ENCODE measurements at regions not wholly inside any gene's neighbourhood (a gene's known extent, or its start where the extent isn't known, plus 50 kb on each side); places are given as distances from the start of the nearest gene placed in this dataset.

- DNase-seq (ENCODE audit: low read depth in 2 of 3, low spot score in 1 of 3): no peak
Observed at GRCh38 chr12:20174528-20175175, 193.7 kb upstream of the PDE3A start.

- DNase-seq (ENCODE audit: low read depth in 2 of 3, low spot score in 1 of 3): no peak
Observed at GRCh38 chr12:20175704-20176388, 192.5 kb upstream of the PDE3A start.

GRCh38 chr12:20181416-20182180, 186.7 kb upstream of the PDE3A start:
- DNase-seq (ENCODE audit: low read depth in 2 of 3, low spot score in 1 of 3): no peak

- DNase-seq (ENCODE audit: low read depth in 2 of 3, low spot score in 1 of 3): no peak
Observed at GRCh38 chr12:20183563-20183962, 184.8 kb upstream of the PDE3A start.

- no peak for DNase-seq (ENCODE audit: low read depth in 2 of 3, low spot score in 1 of 3)
Observed at GRCh38 chr12:20184514-20184913, 183.8 kb upstream of the PDE3A start.

GRCh38 chr12:20187456-20187855, 180.9 kb upstream of the PDE3A start:
- no peak for DNase-seq (ENCODE audit: low read depth in 2 of 3, low spot score in 1 of 3)

- DNase-seq (ENCODE audit: low read depth in 2 of 3, low spot score in 1 of 3): no peak
Observed at GRCh38 chr12:20188930-20189653, 179.2 kb upstream of the PDE3A start.

- DNase-seq (ENCODE audit: low read depth in 2 of 3, low spot score in 1 of 3): no peak
Observed at GRCh38 chr12:20189767-20190166, 178.6 kb upstream of the PDE3A start.

GRCh38 chr12:20194171-20194570, 174.2 kb upstream of the PDE3A start:
- DNase-seq (ENCODE audit: low read depth in 2 of 3, low spot score in 1 of 3): no peak

- DNase-seq (ENCODE audit: low read depth in 2 of 3, low spot score in 1 of 3): no peak
Observed at GRCh38 chr12:20196767-20197166, 171.6 kb upstream of the PDE3A start.

GRCh38 chr12:20197411-20197810, 170.9 kb upstream of the PDE3A start:
- DNase-seq (ENCODE audit: low read depth in 2 of 3, low spot score in 1 of 3): no peak

GRCh38 chr12:20199780-20200179, 168.6 kb upstream of the PDE3A start:
- no peak for DNase-seq (ENCODE audit: low read depth in 2 of 3, low spot score in 1 of 3)

- no peak for DNase-seq (ENCODE audit: low read depth in 2 of 3, low spot score in 1 of 3)
Observed at GRCh38 chr12:20201733-20202132, 166.6 kb upstream of the PDE3A start.

- no peak for DNase-seq (ENCODE audit: low read depth in 2 of 3, low spot score in 1 of 3)
Observed at GRCh38 chr12:20205854-20206253, 162.5 kb upstream of the PDE3A start.

GRCh38 chr12:20206410-20206809, 161.9 kb upstream of the PDE3A start:
- no peak for DNase-seq (ENCODE audit: low read depth in 2 of 3, low spot score in 1 of 3)

GRCh38 chr12:20210621-20211215, 157.6 kb upstream of the PDE3A start:
- DNase-seq (ENCODE audit: low read depth in 2 of 3, low spot score in 1 of 3): no peak

GRCh38 chr12:20211541-20211940, 156.8 kb upstream of the PDE3A start:
- no peak for DNase-seq (ENCODE audit: low read depth in 2 of 3, low spot score in 1 of 3)

GRCh38 chr12:20211981-20212421, 156.3 kb upstream of the PDE3A start:
- DNase-seq (ENCODE audit: low read depth in 2 of 3, low spot score in 1 of 3): no peak

- DNase-seq (ENCODE audit: low read depth in 2 of 3, low spot score in 1 of 3): no peak
Observed at GRCh38 chr12:20212658-20213555, 155.4 kb upstream of the PDE3A start.

All from stimulated activated CD4-positive, alpha-beta T cell treated with anti-CD3 and anti-CD28 coated beads, Interleukin-12 subunit alpha, Interleukin-12 subunit beta, amount 100 ng/mL, for 48 hours (primary cell).